Muscle of arm (tissue), 1 donor: ENCODE measurements at regions not wholly inside any gene's neighbourhood (a gene's known extent, or its start where the extent isn't known, plus 50 kb on each side); places are given as distances from the start of the nearest gene placed in this dataset.
"Not testable (repeated sequence)": the region's sequence is repeated elsewhere in the genome, so short reads cannot be mapped to it uniquely, and the experiment has no call there.

Experiments used
- DNase-seq: peaks from one replicate; pipeline ENCODE4 v3.0.0-alpha.2; 2013

DNA sequence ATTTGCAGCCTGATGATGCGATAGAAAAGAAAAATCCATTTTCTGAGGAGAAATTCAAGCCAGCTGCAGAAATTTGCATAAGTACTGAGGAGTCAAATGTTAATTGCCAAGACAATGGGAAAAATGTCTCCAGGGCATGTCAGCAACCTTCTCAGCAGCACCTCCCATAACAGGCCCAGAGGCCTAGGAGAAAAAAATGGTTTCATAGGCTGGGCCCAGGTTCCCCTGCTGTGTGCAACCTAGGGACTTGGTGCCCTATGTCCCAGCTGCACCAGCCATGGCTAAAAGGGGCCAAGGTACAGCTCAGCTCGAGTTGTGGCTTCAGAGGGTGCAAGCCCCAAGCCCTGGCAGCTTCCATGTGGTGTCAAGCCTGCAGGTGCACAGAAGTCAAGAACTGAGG, 144.8 kb upstream of the PRKD1 start:
- DNase-seq = not testable (repeated sequence)

GRCh38 chr14:30077946-30078345, 150.3 kb upstream of the PRKD1 start:
- DNase-seq = no peak

- no peak for DNase-seq
These were observed 151.3 kb upstream of the PRKD1 start for GRCh38 chr14:30078811-30079402.

DNA sequence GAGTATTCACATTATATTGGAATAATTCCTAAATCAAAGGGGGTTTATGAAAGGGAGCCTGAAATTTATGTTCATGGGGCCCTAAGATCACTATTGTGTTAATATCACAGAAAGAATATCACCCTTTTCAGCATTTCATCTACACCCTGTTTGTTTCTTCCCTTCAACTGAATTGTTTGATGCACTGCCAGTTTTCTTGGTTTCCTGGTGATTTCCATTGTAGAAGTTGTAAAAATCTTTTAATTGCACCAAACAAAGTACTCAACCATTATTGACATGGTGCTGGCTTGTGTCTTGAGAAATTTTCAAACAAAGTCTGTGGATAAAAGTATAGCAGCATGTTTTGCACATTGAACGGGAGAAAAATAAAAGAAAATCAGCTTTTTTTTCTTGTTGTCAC, 154.8 kb upstream of the PRKD1 start:
- DNase-seq = no peak

DNA sequence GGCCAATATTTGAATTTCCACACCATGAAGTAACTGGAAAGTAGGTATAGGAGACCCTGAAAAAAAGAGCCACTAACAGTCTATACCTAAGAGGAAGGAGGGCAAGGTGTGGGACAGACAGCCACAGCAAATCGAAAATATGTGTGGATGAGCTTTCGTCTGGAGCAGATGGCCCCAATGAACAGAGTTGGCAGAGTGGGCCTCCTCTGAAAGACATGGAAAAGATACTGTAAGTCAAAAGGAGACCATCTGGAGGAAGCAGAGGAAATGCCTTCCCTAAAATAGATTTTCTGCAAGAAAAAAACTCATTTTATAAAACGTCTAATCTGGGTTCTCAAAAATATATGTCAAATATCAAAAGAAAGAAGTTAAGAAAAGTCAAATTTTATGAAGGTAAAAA, 157.2 kb upstream of the PRKD1 start:
- no peak for DNase-seq

DNA sequence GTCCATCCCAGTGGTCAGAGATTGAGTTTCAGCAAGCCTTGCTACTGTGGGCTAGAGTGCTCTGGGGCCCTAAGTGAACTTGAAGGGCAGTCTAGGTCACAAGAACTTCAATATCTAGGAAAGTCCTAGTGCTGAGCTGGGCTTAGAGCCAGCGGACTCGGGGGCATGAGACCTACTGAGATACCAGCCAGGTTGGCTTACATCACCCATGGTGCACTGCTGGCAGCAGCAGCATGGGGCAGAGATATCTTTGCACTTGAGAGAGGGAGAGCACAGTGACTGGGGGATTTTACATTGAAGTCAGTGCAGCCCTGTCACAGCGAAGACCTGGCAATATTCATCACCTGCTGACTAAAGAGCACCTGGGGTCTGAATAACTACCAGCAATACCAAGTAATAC, 158.3 kb upstream of the PRKD1 start:
- DNase-seq = no peak

DNA sequence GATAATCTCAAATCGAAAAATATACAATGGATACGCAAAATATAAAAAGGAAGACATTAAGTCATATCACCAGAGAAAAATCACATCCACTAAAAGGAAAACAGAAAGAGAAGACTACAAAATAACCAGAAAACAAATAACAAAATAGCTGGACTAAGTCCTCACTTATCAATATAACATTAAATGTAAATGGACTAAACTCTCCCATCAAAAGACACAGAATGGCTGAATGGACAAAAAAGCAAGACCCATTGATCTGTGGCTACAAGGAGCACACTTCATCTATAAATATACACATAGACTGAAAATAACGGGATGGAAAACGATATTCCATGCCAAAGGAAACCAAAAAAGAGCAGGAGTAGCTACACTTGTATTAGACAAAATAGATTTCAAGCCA, 161.0 kb upstream of the PRKD1 start:
- no peak for DNase-seq

GRCh38 chr14:30108975-30109700, 181.5 kb upstream of the PRKD1 start:
- no peak for DNase-seq

- DNase-seq = no peak
These were observed 186.4 kb upstream of the PRKD1 start for GRCh38 chr14:30114051-30114450.

DNA sequence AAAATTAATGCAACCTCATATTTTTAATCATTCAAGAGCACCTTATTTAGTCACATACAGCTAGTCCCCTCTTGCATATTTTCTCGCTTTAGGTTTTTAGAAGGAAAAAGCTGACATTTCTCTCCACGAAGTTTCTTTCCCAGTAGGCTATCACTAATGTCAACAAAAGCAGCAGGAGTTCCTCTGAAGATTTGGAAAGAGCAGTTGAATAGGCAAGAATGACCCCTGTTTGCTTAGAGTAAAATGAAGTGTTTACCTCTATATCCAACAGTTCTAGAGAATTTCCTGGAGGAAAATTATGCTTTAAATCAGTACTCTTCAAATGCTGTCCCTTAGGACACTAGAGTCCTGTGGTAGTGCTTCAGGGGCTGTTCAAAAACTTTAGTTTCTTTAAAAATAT, 188.1 kb upstream of the PRKD1 start:
- no peak for DNase-seq

- DNase-seq = no peak
These were observed 191.5 kb upstream of the PRKD1 start for GRCh38 chr14:30118992-30119640.

- no peak for DNase-seq
These were observed 197.8 kb upstream of the PRKD1 start for GRCh38 chr14:30125322-30125979.

DNA sequence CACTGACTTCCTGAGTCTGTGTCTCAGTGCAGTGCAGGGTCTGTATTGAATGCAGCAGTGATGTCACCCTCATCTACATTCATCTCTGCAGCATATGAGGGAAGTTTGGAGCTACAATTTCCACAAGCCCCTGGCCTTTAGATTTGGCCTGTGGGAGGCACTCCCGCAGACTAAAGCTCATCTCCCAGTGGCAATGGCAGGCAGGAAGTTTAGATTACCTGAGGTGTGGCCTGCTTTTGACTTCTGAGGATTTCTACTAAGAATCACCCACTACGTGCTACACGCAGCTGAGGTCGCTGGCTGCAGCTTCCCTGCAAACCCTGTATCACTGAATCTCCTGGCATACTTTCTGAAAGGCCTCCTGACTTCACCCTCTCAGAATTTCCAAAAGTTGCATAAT, 202.2 kb upstream of the PRKD1 start:
- no peak for DNase-seq

DNA sequence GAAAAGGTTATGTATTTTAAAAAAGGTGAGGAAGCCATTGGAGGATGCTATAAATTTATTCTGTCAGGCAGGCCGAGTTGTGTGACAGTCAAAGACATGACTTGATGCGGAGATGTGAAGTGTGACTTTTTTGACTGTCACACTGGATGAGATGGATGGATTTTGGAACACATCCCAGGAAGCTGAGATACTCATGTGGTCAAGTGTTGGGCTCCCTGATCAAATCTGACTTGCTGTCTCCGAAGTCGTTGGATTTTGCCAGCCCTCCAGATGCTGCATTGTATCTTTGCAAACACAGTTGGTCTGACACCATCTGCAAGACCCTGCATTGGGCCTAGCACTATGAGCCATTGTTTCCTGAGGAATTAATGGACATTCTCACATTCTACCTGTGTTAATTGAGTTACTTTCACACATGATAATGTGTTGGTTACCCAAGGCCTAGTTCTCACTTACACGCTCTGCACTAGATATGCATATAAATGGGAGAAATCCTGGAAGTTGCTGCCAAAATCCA, 204.0 kb upstream of the PRKD1 start:
- DNase-seq = no peak

DNA sequence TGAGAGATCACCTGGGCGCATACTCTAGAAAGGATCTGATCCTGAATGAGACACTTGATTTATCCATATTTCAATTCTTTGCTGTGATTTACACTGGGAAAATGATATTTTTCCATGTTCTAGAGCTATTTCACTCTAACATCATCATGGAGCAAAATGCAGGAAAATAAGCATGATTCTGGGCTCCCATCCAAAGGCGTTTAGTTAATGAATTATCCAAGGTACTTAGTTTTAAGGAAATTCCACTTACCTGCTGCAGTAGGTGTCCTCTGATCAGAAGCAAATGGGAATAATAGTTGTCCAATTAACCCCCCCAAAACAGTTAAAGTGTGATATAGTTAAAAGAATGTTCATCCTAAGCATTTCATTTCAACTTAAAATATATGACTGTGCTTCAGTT, 204.5 kb upstream of the PRKD1 start:
- DNase-seq = no peak

GRCh38 chr14:30134936-30135335, 207.3 kb upstream of the PRKD1 start:
- no peak for DNase-seq

GRCh38 chr14:30138567-30138966, 210.9 kb upstream of the PRKD1 start:
- no peak for DNase-seq

- DNase-seq = no peak
These were observed 214.6 kb upstream of the PRKD1 start for GRCh38 chr14:30142216-30142615.

- DNase-seq = peak; percentile 38
These were observed 216.0 kb upstream of the PRKD1 start for GRCh38 chr14:30143627-30144026.

GRCh38 chr14:30153717-30154116, 226.1 kb upstream of the PRKD1 start:
- peak; percentile 36 for DNase-seq

- no peak for DNase-seq
These were observed 228.9 kb upstream of the PRKD1 start for GRCh38 chr14:30156571-30156970.

DNA sequence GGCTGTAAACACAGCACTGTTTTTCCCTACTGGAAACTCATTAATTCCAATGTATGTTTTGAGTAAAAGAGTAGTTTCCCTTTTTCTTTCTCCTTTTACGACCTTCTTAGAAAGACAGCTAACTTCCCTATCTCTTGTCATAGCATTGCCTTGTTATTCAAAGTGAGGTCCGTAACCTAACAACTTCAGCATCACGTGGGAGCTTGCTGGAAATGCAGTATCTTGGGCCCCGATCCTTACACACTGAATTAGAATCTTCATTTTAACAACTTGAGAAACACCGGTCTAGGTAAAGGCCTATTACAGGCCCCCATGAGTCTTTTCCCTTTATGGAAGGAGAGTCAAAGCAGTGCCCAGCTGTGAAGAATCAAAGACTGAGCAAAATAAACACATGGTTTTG, 230.7 kb upstream of the PRKD1 start:
- DNase-seq = no peak

DNA sequence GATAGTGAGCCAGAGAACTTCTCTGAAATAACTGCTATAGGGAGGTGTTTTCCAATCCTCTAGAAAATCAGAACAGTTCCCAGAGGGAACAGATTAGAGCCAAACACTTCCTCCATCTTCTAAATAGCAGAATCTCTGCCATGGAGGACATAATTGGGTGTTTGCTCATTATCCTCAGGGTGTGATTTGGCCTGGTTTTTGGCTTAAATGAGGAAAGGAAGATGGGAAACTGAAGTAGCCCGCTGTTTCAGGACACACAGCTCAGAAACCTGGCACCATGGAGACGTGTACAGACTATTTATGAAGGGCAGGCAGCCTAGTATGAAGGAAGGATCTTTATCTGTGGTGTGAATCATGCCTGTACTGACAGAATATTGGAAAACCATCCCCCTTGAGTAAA, 231.7 kb upstream of the PRKD1 start:
- peak; percentile 41 for DNase-seq
